NCI-H1092 (cell line): ENCODE measurements at regions not wholly inside any gene's neighbourhood (a gene's known extent, or its start where the extent isn't known, plus 50 kb on each side); places are given as distances from the start of the nearest gene placed in this dataset.

Source experiments
- DNase-seq: peaks from one replicate; lab custom pipeline; 2025; lab: John Stamatoyannopoulos, UW

GRCh38 chr1:61627365-61627764 is 97.6 kb downstream of the TM2D1 start:
- DNase-seq: no peak

- DNase-seq: no peak
Observed at GRCh38 chr1:61626816-61627215, 98.1 kb downstream of the TM2D1 start.

- DNase-seq: no peak
Observed at GRCh38 chr1:61623852-61624251, 101.1 kb downstream of the TM2D1 start.

GRCh38 chr1:61620536-61620935 is 104.4 kb downstream of the TM2D1 start:
- no peak for DNase-seq

GRCh38 chr1:61618755-61619154 is 106.2 kb downstream of the TM2D1 start:
- DNase-seq: no peak

GRCh38 chr1:61618193-61618592 is 106.7 kb downstream of the TM2D1 start:
- no peak for DNase-seq

- no peak for DNase-seq
Observed at GRCh38 chr1:61616830-61617229, 108.1 kb downstream of the TM2D1 start.

- no peak for DNase-seq
Observed at GRCh38 chr1:61612602-61613001, 112.3 kb downstream of the TM2D1 start.

- DNase-seq: no peak
Observed at GRCh38 chr1:61609040-61609439, 115.9 kb downstream of the TM2D1 start.

- no peak for DNase-seq
Observed at GRCh38 chr1:61607448-61607847, 117.5 kb downstream of the TM2D1 start.

GRCh38 chr1:61606448-61607312 is 118.3 kb downstream of the TM2D1 start:
- no peak for DNase-seq

GRCh38 chr1:61605607-61606321 is 119.2 kb downstream of the TM2D1 start:
- DNase-seq: no peak

GRCh38 chr1:61604684-61605083 is 120.3 kb downstream of the TM2D1 start:
- DNase-seq: no peak

- no peak for DNase-seq
Observed at GRCh38 chr1:61604261-61604660, 120.7 kb downstream of the TM2D1 start.

- no peak for DNase-seq
Observed at GRCh38 chr1:61602663-61603062, 122.3 kb downstream of the TM2D1 start.

GRCh38 chr1:61597601-61598000 is 127.3 kb downstream of the TM2D1 start:
- DNase-seq: no peak

GRCh38 chr1:61593331-61593730 is 131.6 kb downstream of the TM2D1 start:
- DNase-seq: no peak

- no peak for DNase-seq
Observed at GRCh38 chr1:61591351-61591750, 133.6 kb downstream of the TM2D1 start.

GRCh38 chr1:61588736-61589672 is 135.9 kb downstream of the TM2D1 start:
- peak; percentile 47 for DNase-seq

- no peak for DNase-seq
Observed at GRCh38 chr1:61585714-61586113, 139.2 kb downstream of the TM2D1 start.

GRCh38 chr1:61583703-61584102 is 141.2 kb downstream of the TM2D1 start:
- no peak for DNase-seq

GRCh38 chr1:61581251-61581650 is 143.7 kb downstream of the TM2D1 start:
- no peak for DNase-seq
